ENCODE measurements at regions not wholly inside any gene's neighbourhood (a gene's known extent, or its start where the extent isn't known, plus 50 kb on each side); places are given as distances from the start of the nearest gene placed in this dataset.

DNA sequence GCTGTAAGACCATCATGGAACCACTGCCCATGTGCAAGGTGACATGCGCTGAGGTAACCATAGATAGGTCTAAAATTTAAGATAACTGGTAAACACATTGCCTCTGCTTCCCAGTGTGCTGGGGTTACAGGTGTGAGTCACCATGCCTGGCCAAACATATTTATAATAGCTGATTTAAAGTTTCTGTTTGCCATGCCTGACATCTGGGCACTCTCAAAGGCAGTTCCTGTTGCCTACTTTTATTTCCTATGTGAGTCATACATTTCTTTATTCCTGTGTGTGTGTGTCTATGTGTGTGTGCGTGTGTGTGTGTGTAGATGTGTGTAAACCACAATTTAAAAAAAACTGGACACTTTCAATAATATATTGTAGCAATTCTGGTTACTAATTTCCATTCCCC, 415.2 kb upstream of the NETO1 start:
- no peak for DNase-seq

DNA sequence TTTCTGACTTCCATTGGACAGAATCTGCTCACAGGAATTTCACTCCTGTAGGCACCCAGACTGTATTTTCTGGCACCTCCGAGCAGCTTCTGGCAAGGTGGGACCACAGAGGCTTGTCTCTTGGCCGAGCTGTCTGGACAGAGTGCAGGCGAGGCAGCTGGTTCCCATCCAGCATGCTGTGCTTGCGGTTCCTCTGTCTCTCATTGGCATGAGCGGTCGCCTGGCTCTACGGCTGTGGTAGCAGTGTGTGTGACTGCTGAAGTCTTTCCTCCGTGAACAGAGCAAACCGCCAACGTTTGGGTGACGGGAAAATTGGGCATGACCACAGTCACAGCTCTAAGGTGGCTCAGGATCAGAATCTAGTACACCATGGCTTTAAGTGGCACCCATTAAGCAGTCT, 411.7 kb upstream of the NETO1 start:
- DNase-seq, result no peak

DNA sequence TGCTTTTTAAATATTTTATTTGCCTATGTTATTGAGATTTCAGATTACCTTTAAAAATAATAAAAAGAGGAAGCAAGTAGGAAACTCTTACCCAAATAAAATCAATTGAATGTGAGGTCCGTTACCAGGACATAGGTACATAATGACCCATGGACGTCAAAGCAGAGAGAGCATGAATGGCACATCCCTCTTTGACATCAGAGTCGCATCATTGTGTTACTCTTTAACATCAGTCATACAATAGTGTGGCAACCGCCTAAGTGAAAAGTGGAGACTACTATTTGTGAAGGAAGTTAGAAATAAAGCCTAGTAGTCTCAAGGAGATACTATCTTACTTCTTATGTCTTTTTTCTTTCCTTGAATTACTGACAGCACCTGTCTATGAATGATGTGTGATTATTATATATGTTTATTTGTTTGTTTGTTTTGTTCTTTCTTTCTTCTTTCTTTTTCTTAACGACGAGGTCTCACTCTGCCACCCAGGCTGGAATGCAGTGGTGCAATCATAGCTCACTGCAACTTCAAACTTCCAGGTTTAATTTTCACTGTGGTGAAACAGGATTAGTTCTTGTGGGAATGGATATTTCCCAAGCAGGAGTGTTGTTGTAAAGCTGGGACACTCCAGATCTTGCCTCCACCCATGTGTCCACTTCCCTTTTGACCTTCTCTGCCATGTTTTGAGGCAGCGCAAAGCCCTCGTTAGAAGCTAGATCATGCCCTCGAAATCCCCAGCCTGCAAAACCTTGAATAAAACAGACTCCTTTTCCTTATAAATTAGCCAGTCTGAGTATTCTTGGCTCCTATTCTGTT, 407.2 kb upstream of the NETO1 start:
- DNase-seq, result no peak

DNA sequence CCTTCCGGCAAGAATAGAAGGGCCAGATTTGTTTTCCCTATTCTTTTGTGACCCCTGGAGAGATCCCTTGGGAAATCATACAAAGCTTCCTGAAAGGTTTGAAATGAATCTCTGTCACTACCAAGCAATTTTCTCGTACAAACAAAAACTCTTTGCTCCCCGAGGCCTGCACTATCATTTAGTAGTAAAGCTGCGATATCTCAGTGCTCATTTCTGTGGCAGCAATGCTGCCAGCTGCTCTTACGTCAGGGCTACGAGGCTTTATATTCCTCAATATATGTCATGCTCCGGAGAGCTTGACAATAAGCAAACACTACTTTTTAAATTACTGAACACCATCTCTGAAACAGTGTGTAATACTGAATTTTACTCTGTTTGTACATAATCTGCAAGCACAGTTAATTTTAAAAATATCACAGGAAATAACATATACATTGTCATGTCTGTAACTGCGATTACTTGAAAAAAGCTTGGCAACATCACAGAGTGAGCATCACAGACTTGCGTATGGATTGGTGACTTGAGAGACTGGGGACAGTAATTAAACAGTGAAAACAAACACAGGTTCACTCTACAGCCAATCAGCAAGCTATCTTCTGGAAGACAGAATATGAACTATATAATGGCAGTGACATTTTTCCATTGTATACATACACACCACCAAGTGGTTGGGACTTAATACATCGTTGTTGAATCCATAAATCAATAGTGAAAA, 403.3 kb upstream of the NETO1 start:
- no peak for DNase-seq

DNA sequence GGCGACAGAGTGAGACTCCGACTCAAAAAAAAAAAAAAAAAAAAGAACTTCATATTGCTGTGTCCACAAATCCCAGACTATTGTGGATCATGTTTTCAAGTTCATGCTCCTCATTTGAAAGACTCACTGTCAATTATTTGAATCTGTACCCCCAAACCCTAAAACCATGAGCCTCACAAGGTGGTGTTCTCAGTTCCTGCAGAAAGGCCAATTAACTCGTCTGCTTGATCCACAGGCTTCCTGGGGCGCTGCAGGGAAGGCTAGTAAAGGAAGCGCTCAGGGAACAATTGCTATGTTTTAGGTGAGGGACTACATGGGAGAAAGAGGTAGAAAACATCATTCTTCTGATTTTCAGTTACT, 396.8 kb upstream of the NETO1 start:
- no peak for DNase-seq

DNA sequence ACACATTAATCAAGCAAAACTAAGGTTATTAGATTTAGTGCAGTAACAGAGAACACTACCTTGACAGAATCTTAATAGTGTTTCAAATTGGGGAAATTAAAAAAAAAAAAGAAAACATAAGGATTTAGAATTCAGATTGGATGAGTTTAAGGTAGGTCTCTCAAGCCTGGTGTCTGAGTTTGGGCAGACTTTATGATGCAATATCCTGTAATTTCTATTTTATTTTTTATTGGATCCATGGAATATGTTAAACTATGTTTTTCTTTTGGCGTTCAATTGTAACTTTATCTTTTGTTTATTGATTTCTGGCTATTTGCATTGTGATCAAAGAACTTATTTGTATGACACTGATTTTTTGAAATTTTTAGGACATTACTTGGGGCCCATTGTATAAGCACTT, 394.1 kb upstream of the NETO1 start:
- no peak for DNase-seq

DNA sequence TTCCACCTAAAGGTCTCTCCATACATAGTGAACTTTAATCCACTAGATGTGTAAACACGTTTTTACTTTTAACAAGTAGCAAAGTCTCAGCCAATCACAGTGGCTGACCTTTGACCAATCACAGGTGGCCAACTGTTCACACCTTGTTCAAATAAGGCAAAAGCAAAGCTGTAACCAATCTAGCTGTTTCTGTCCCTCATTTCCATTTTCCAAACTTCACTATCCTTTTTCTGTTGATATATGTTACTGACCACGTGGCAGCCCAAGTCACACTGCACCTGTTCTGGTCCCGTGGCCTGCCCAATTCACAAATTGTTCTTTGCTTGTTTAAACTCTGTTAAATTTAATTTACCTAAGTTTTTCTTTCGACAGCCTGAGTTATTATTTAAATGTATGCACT, 393.5 kb upstream of the NETO1 start:
- no peak for DNase-seq

DNA sequence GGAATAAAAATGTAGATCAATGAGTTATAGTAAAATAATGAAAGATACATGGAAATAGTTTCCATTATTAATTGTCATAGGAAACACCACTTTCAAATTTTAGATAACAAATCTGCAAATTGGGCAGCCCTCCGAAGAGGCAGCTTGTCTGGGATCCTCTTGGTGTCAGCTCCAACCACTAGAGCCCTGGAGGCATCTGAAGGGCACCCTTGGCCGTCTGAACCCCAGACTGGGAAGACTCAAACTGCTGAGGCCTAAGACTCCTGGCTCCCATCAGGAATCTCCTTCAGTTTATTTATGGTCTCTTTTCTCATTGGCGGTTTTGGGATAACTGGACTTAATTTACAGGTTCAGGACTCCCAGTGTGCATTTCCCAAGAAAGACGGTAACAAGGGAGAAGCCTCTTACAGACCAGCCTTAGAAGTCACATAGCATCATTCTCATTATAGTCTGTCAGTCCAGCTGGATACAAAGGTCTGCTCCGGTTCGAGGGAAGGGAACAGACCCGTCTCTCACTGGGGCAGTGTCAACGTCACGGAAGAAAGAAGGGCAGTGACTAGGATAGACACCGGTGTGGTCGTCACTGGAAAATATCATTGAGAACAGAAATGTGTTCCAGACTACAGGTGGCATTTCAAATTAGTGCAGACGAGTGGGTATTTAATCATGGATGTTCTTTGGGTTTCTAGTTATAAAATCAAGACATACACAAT, 390.7 kb upstream of the NETO1 start:
- no peak for DNase-seq

DNA sequence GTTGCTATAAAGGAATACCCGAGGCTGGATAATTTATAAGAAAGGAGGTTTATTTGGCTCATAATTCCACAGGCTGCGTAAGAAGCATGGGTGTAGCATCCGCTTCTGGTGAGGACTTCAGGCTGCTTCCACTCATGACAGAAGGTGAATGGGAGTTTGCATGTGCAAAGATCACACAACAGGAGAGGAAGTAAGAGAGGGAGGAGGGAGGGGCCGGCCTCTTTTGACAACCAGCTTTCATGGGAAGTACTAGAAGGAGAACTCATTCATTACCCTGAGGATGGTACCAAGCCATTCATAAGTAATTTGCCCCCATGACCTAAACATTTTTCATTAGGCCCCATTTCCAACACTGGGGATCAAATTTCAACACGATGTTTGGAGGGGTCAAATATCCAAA, 386.8 kb upstream of the NETO1 start:
- no peak for DNase-seq

DNA sequence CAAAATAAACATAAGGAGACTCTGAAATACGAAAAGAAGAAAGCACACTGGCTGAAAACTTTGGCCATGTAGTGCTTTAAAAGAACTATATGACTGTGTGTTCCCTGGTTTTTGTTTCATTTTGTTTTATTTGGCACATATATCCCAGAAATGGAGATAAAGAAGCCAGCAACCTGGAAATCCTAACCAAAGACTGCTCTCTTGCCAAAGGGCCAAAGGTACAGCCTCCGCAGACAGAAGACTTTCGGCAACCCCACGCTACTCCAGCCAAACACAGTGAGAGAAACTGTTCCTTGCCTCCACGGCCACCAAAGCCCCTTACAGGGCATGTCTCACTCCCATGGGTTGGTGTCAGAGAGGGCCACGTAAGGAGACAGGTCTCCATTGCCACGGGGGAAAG, 381.2 kb upstream of the NETO1 start:
- DNase-seq, result no peak

DNA sequence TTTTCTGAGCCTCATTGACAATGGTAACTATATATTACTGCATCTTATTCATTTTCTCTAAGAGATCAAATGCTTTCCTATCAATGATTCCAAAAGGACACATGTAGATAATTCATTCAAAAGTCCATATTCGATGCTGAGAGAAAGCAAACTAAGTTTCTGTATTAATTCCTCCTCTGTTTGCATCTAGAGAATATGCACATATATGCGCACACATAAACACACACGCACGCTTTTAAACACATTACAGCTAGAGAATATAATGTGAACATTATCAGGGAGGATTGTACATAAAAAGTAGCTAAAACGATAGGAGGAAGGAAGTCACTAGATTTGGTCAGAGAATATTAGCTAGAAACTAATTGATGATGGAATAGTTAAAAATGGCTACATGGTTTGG, 379.0 kb upstream of the NETO1 start:
- no peak for DNase-seq

DNA sequence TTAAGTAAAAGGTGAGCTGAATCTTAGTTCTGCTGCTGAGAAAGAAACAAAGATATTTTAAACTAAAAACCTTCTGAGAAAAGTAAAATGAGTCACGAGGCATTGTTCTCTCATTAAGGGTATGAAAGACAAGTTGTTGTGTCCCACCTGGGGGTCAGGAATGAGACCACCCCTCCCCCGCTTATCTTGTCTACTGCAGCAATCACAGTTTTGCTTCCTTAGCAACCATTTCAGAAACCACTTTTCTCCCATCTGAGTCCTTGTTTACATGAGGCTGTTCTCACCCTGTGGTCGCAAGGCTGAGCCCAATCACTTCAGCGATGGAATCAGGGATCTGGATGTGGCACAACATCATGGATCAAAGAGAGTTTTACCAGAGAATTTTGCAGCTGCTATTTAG, 377.6 kb upstream of the NETO1 start:
- no peak for DNase-seq

DNA sequence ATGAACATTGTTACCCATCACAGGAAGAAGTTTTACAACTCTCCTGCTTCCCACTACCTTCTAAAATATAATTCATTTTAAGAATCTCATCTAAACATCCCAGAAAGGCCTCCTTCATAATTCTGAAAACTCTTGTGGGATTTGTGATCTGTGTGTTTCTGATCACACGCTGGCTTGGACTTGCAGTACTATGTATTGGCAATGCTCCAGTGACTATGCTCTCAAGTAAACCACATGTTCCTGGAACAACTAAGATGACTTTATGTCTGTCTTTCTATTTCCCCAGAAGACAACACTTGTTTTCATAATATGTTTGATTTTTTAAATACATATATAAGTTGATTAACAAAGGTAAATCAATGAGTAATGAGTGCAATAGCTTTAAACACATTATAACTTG, 376.6 kb upstream of the NETO1 start:
- no peak for DNase-seq

DNA sequence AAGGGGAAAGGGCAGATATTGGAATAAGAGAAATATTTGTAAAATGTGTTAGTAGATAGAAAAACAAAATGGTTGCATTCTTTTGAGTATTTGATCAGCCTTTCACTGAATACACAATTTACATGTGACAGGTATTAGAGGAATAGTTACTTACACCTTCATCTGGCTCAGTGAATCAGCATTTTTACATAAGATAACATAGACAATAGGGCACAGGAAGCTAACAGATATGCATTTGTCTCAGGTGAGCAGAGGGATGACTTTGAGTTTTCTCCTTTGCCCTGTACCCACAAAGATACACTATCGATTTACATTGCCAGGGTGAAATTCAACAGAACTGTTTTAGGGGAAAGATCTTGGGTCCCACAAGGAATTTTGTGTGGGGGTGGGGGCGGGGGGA, 373.1 kb upstream of the NETO1 start:
- no peak for DNase-seq

DNA sequence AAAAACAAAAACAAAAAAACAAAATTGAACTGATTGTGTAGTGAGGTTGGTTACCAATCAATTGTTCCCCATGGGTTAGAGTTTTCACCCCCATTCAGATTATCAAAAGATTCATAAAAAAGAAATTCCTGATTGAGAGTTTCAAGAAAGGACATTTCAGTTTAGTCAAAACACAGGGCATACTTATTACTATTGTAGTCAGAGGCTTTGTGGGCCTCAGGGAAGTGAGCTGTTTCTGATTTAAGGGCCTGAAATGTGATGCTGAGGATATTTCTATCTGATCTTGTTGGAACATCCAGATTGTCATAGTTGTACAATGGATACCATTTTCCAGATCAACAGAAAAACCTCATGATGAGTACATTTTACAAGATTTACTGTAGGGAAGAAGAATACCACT, 368.1 kb upstream of the NETO1 start:
- DNase-seq, result no peak

DNA sequence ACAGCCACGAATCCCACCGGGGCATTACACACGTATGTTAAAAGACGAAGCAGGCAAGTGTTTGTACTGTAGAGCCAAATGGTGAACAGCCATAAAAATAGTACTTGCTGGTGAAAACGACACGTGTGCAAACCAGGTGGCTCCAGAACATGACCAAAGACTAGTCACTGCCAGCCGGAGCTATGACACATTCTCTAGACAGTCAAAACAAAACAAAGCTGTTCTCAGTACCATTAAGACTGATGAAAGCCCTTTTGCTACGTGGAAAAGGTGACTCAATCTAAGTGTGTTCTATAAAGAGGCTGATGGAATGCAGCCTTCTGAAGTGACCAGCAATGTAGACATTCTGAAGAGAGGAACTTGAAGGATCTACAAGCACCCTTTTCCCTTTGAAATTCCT, 367.7 kb upstream of the NETO1 start:
- DNase-seq, result no peak

DNA sequence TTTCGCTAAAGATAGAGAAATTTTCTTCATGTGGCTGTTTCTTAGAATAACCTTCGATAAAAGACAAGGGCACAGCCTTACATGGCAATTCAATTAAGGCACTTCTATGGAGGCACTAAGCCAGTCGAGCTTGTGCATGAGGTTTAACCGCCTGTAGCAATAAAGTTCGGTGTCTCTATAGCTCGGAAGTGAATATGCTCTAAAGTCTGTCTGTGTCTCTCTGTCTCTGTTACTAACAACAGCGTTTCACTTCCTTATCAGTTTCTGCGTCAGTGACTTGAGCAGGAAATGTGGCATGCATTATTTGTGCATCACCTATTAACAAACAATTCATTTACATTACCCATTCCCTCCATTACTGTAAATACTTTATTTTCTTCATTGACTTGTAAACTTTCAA, 365.1 kb upstream of the NETO1 start:
- no peak for DNase-seq

DNA sequence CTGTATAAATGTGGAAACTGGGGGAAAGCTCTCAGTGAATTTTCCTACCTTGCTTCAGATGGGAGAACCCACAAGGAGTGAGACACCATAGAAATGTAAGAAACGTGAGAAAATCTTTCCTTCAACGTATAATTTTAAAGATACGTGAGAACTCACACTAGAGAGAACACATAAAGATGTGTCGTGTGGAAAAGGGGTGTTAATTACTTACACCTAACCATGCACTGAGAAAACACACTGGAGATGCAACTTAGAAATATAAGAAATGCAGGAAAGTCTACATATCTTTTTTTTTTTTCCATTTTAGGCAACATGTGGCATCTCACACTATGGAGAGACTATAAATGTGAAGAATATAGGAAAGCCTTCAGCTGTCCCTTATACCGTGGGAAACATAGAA, 352.9 kb upstream of the NETO1 start:
- DNase-seq, result no peak

DNA sequence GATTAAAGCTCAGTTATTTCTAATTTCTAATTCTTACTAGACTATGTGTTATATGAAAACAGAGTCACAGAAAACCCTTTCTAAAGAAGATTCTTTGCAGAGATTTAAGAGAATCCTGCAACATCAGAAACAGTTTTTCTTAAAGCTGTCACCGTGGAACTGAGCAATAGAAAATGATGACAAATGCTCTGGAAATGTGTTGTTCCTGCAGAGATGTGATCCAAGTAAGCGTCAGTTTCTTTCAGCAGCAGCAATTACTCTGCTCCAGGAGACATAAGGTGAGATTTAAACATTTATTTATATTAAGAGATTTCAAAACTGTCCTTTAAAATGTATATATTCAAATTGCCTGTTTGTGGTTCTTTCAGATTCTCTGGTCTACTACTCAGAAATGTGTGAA, 350.5 kb upstream of the NETO1 start:
- DNase-seq, result no peak

DNA sequence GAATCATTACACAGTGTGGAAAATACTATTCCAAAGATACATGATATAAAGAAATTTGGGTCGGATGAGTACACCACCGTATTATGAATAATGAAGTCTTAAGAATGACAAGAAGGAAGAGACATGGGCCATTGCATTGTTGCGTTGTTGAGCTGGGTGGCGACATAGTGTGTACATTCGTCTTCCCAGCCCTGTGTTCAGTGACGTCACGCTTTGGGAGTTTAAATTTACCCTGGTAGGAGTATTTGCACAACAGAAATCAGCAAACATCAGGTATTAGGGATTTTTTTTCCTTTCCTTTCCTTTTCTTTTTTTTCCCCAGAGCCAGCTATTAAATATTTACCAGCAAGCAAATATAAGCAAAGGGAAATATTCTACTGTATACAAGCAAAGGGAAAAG, 347.2 kb upstream of the NETO1 start:
- DNase-seq, result no peak

DNA sequence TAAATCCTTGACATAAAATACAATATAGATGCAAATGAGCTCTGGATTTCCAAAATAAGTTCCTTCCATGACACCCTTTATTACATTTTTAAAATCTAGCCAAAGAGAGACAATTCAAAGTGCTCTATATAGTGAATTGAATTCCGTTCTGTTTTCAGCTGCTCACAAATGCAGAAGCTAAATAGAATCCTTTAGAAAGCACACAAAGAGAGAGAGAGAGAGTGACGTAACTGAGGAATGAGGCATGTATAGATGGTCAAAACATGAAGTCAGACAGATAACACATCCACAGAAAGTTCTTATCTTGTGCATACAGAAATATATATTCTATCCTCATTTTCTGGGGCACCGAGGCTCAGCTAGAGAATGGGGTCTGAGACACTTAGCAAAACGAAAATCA, 344.7 kb upstream of the NETO1 start:
- no peak for DNase-seq

DNA sequence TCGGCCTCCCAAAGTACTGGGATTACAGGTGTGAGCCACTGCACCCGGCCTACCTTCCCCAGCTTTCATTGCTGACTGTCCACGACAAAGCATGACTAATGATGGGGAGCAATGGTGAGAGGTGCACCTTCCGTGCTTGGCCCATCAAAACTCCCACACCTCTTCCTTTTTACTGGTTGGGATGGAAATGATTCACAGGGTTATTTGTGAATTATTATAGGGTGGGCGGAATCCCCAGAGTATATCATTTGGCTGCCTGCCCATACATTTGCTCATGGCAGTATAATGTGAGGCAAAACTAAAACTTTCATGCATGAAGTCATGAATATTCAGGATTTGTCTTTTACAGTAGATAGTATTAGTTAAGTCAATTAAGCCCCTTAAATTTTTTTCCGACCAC, 334.2 kb upstream of the NETO1 start:
- no peak for DNase-seq

DNA sequence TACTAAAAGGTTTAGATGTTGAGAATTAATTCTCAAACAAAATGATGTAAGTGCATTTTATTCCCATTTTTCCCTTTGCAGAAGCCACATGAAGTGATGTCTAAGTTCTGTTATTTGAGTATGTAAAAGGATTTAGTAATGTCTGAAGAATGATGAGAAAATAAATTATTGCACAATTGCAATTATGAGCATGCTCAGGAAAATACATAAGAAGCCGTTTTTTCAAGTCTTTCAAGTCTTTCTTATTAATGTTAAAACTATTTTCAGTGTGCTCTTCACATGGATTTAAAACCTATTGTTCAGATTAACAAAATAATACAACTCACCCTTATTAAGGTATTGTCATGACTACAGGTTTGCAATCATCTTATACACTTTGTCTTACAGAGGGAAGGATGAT, 331.4 kb upstream of the NETO1 start:
- DNase-seq, result no peak

DNA sequence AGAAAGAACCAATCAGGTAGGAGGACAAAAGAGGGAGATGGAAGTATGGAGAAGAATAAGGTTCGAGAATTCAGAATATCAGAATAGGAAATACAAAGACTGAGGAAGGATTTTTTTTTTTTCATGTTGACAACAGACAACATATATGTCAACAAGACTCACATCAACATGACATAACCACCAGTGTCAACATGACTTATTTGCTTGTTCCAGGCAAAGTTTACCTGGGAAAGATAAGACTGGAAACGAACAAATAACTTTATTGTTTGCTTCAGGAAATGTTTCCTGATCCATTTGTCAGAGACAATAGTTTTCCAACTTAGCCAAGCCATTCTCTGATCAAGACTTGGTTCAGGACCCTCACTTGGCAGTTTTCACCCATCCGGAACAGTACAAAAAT, 321.9 kb upstream of the NETO1 start:
- DNase-seq, result no peak

All from occipital lobe (tissue), 1 donor.